H9 (cell line): ENCODE measurements at regions not wholly inside any gene's neighbourhood (a gene's known extent, or its start where the extent isn't known, plus 50 kb on each side); places are given as distances from the start of the nearest gene placed in this dataset.

Experiments used
- DNase-seq: peaks from one replicate; pipeline ENCODE4 v3.0.0-alpha.2; 2017
- H2AFZ ChIP-seq: one replicate; pipeline ENCODE4 v1.6.1; 2013; ENCODE audit warnings: mild to moderate bottlenecking, low read length, control low read depth, moderate library complexity
- H2AK5ac ChIP-seq: 2 replicates; pipeline ENCODE4 v1.6.1; 2013; ENCODE audit warnings: low read length, control low read depth, mixed read lengths; ENCODE audit not compliant: insufficient read length
- H2BK120ac ChIP-seq: one replicate; pipeline ENCODE4 v1.6.1; 2013; ENCODE audit warnings: low read depth, mild to moderate bottlenecking, low read length, control low read depth, inconsistent platforms; ENCODE audit not compliant: poor library complexity, severe bottlenecking
- H2BK12ac ChIP-seq: 2 replicates; pipeline ENCODE4 v1.6.1; 2013; ENCODE audit warnings: low read length, control low read depth, mixed read lengths, low read depth; ENCODE audit not compliant: insufficient read length
- H2BK15ac ChIP-seq: 2 replicates; pipeline ENCODE4 v1.6.1; 2013; ENCODE audit warnings: low read depth, low read length, control low read depth
- H2BK20ac ChIP-seq: one replicate; pipeline ENCODE4 v1.6.1; 2013; ENCODE audit warnings: low read depth, mild to moderate bottlenecking, low read length, control low read depth, inconsistent platforms; ENCODE audit not compliant: poor library complexity, severe bottlenecking
- H2BK5ac ChIP-seq: 2 replicates; pipeline ENCODE4 v1.6.1; 2013; ENCODE audit warnings: low read length, control low read depth, mixed read lengths; ENCODE audit not compliant: insufficient read length
- H3K14ac ChIP-seq: 2 replicates; pipeline ENCODE4 v1.6.1; 2013; ENCODE audit warnings: low read length, control low read depth; ENCODE audit not compliant: insufficient read depth
- H3K18ac ChIP-seq: 2 replicates; pipeline ENCODE4 v1.6.1; 2013; ENCODE audit warnings: low read depth, mild to moderate bottlenecking, mixed read lengths, low read length, control low read depth; ENCODE audit not compliant: insufficient read length
- H3K23ac ChIP-seq: 2 replicates; pipeline ENCODE4 v1.6.1; 2013; ENCODE audit warnings: low read length, control low read depth, mixed read lengths, low read depth; ENCODE audit not compliant: insufficient read length
- H3K23me2 ChIP-seq: 2 replicates; pipeline ENCODE4 v1.6.1; 2013; ENCODE audit warnings: low read depth, mild to moderate bottlenecking, mixed read lengths, low read length, control low read depth; ENCODE audit not compliant: insufficient read length, poor library complexity, severe bottlenecking
- H3K27ac ChIP-seq: 2 replicates; pipeline ENCODE4 v1.5.1; 2013; ENCODE audit warnings: low read length, control low read depth, mixed read lengths, low read depth; ENCODE audit not compliant: insufficient read length
- H3K27me3 ChIP-seq: 2 replicates; pipeline ENCODE4 v1.6.1; 2013; ENCODE audit warnings: low read length, control low read depth, inconsistent platforms; ENCODE audit not compliant: insufficient read depth
- H3K4ac ChIP-seq: 2 replicates; pipeline ENCODE4 v1.6.1; 2013; ENCODE audit warnings: low read depth, mild to moderate bottlenecking, control low read depth, inconsistent platforms, low read length, moderate library complexity
- H3K4me1 ChIP-seq: 2 replicates; pipeline ENCODE4 v1.6.1; 2013; ENCODE audit warnings: low read length, control low read depth, inconsistent platforms; ENCODE audit not compliant: insufficient read depth
- H3K4me2 ChIP-seq: 2 replicates; pipeline ENCODE4 v1.6.1; 2013; ENCODE audit warnings: low read length, control low read depth, mixed read lengths; ENCODE audit not compliant: insufficient read length, insufficient read depth
- H3K56ac ChIP-seq: 2 replicates; pipeline ENCODE4 v1.6.1; 2013; ENCODE audit warnings: low read depth, mild to moderate bottlenecking, mixed read lengths, low read length, control low read depth; ENCODE audit not compliant: insufficient read length
- H3K79me1 ChIP-seq: 2 replicates; pipeline ENCODE4 v1.6.1; 2013; ENCODE audit warnings: low read depth, mild to moderate bottlenecking, moderate library complexity, low read length, control low read depth, inconsistent platforms; ENCODE audit not compliant: insufficient read depth, poor library complexity, severe bottlenecking
- H3K79me2 ChIP-seq: 2 replicates; pipeline ENCODE4 v1.6.1; 2013; ENCODE audit warnings: low read length, control low read depth, inconsistent platforms; ENCODE audit not compliant: insufficient read depth
- H3K9ac ChIP-seq: 2 replicates; pipeline ENCODE4 v1.6.1; 2013; ENCODE audit warnings: low read length, control low read depth, mixed read lengths; ENCODE audit not compliant: insufficient read length; ENCODE audit errors: extremely low read depth
- H3K9me3 ChIP-seq: one replicate; pipeline ENCODE4 v1.6.1; 2013; ENCODE audit warnings: low read depth, low read length, inconsistent platforms; ENCODE audit not compliant: control insufficient read depth
- H3T11ph ChIP-seq: one replicate; pipeline ENCODE4 v1.6.1; 2013; ENCODE audit warnings: mild to moderate bottlenecking, low read length, control low read depth, inconsistent platforms
- H4K20me1 ChIP-seq: one replicate; pipeline ENCODE4 v1.6.1; 2013; ENCODE audit not compliant: control insufficient read depth, insufficient read length, insufficient read depth
- H4K5ac ChIP-seq: 2 replicates; pipeline ENCODE4 v1.6.1; 2013; ENCODE audit warnings: low read depth, mild to moderate bottlenecking, mixed read lengths, low read length, control low read depth; ENCODE audit not compliant: insufficient read length
- H4K8ac ChIP-seq: replicated peaks from 2 replicates; pipeline ENCODE4 v1.6.1; 2013; ENCODE audit warnings: low read length, control low read depth, mixed read lengths, low read depth; ENCODE audit not compliant: insufficient read length
- H4K91ac ChIP-seq: 2 replicates; pipeline ENCODE4 v1.6.1; 2013; ENCODE audit warnings: low read depth, mild to moderate bottlenecking, moderate library complexity, mixed read lengths, low read length, control low read depth; ENCODE audit not compliant: insufficient read length
- H3K27ac Mint-ChIP-seq, 3 experiments: 2 replicates in 2 of 3; 3 replicates in 1 of 3; pipeline ENCODE4 v1.8.0; 2020 to 2021; ENCODE audit warnings: mixed read lengths in 3 of 3, mild to moderate bottlenecking in 1 of 3, moderate library complexity in 1 of 3
- H3K27me3 Mint-ChIP-seq: 2 replicates; pipeline ENCODE4 v1.8.0; 2021; ENCODE audit warnings: low read depth, mild to moderate bottlenecking, moderate library complexity, mixed read lengths
- H3K36me3 Mint-ChIP-seq, 3 experiments: 2 replicates in 2 of 3; 3 replicates in 1 of 3; pipeline ENCODE4 v1.8.0; 2020 to 2021; ENCODE audit warnings: low read depth in 3 of 3, mixed read lengths in 3 of 3; ENCODE audit not compliant: insufficient read depth in 1 of 3
- H3K4me1 Mint-ChIP-seq, 2 experiments: 2 replicates each; pipeline ENCODE4 v1.8.0; 2020; ENCODE audit warnings: mixed read lengths in 2 of 2
- H3K4me3 Mint-ChIP-seq, 2 experiments: 2 replicates in 1 of 2; 3 replicates in 1 of 2; pipeline ENCODE4 v1.8.0; 2020 to 2021; ENCODE audit warnings: mild to moderate bottlenecking in 2 of 2, mixed read lengths in 2 of 2, moderate library complexity in 1 of 2
- H3K9me3 Mint-ChIP-seq, 2 experiments: 2 replicates in 1 of 2; 3 replicates in 1 of 2; pipeline ENCODE4 v1.8.0; 2020; ENCODE audit warnings: mild to moderate bottlenecking in 2 of 2, mixed read lengths in 2 of 2, moderate library complexity in 1 of 2
- CTCF ChIP-seq: fragments of 200-600 bp; sonication (generic); conservative IDR thresholded peaks from 3 replicates; pipeline ENCODE4 v1.8.0; 2021; ENCODE audit warnings: antibody characterized with exemption, mild to moderate bottlenecking
- WGBS: extraction: QIAGEN DNeasy Blood & Tissue Kit; methylation state at CpG from one replicate; pipeline ENCODE4 v1.1.7; 2013; ENCODE audit warnings: missing lambda C conversion rate, low lambda C conversion rate, mixed read lengths; ENCODE audit not compliant: insufficient read length; ENCODE audit errors: extremely low coverage; 5-methylcytosine and 5-hydroxymethylcytosine counted together

GRCh38 chr2:64391940-64392339 is 62.0 kb upstream of the LGALSL start:
- Histone ChIP-seq H3T11ph (no peak overlapping the region), H2BK15ac (no peak overlapping the region), H3K9me3 (no peaks in the 10 kb centered on the region), H2BK12ac (no peak overlapping the region), H2BK5ac (no peak overlapping the region), H3K9ac (no peak overlapping the region), H3K27ac (no peak overlapping the region), H3K79me2 (no peaks in the 10 kb centered on the region), H4K5ac (no peak overlapping the region), H4K20me1 (no peaks in the 10 kb centered on the region), H3K23ac (no peak overlapping the region), H4K91ac (no peak overlapping the region), H3K4ac (no peak overlapping the region), H3K18ac (no peak overlapping the region), H3K79me1 (no peaks in the 10 kb centered on the region), H3K14ac (no peak overlapping the region), H2AFZ (no peak overlapping the region), H3K27me3 (no peaks in the 10 kb centered on the region), H3K23me2 (no peaks in the 10 kb centered on the region), H3K56ac (no peak overlapping the region), H3K4me2 (no peak overlapping the region), H4K8ac (no peak overlapping the region), H2AK5ac (no peak overlapping the region), H3K4me1 (no peaks in the 10 kb centered on the region), H2BK20ac (no peak overlapping the region), H2BK120ac (no peak overlapping the region)
- Mint-ChIP-seq H3K36me3 (peaks cover 0 to 9% (median 0%) of the 10 kb centered on the region in 3 experiments; a peak in 1 of 7 replicates), H3K4me1 (peaks cover 2 to 4% of the 10 kb centered on the region in 2 experiments), H3K9me3 (peaks cover 5 to 10% of the 10 kb centered on the region in 2 experiments; a peak in 3 of 5 replicates), H3K4me3 (no peak overlapping the region), H3K27me3 (no peaks in the 10 kb centered on the region; the same call in 1 of the 2 replicates), H3K27ac (no peak overlapping the region)
- DNase-seq = no peak
- TF ChIP-seq CTCF = no peak
- no CpG with 5 or more reads among the region's 1 CpG for WGBS
